GM12878 (cell line): ENCODE measurements at regions not wholly inside any gene's neighbourhood (a gene's known extent, or its start where the extent isn't known, plus 50 kb on each side); places are given as distances from the start of the nearest gene placed in this dataset.

Experiments
- ATAC-seq: fragments of 200-7000 bp; cut with Tn5 transposase; 3 replicates; pipeline ENCODE4 v1.9.1; 2020; ENCODE audit warnings: mild to moderate bottlenecking, moderate library complexity
- BruUV-seq: library from RNA; stranded (reverse); fragments of 400-500 nt; replicated peaks from 2 replicates; lab custom pipeline; 2021; lab: Mats Ljungman, UMichigan
- CTCF ChIA-PET: fragments of 300-600 bp; sonication (Branson Sonifier 250); formaldehyde crosslinking; extraction: SDS; loops from one replicate; lab custom pipeline; 2021; ENCODE audit warnings: inconsistent platforms; lab: Yijun Ruan, JAX
- POLR2A ChIA-PET: fragments of 350-600 bp; formaldehyde crosslinking; extraction: SDS; loops from one replicate; lab custom pipeline; 2021; ENCODE audit warnings: inconsistent platforms; lab: Charles Lee
- RAD21 ChIA-PET: fragments of 300-600 bp; sonication (Branson Sonifier 250); formaldehyde crosslinking; loops from one replicate; lab custom pipeline; 2023; ENCODE audit warnings: antibody characterized with exemption; ENCODE audit not compliant: unreplicated experiment; lab: Charles Lee
- SMC1A ChIA-PET: fragments of 300-600 bp; sonication (Branson Sonifier 250); formaldehyde crosslinking; loops from one replicate; lab custom pipeline; 2023; ENCODE audit not compliant: unreplicated experiment, uncharacterized antibody; lab: Charles Lee
- DNase-seq: peaks from one replicate; pipeline ENCODE4 v3.0.0-alpha.2; 2011; ENCODE audit warnings: low read depth, low spot score
- FAIRE-seq: peaks from 3 replicates; lab custom pipeline; 2011; peaks lifted over from hg19 to GRCh38; lab: Jason Lieb, UNC
- H2AFZ ChIP-seq: 2 replicates; pipeline ENCODE4 v1.6.0; 2011; ENCODE audit warnings: low read depth, low read length, control low read depth; ENCODE audit not compliant: control insufficient read depth
- H3K27ac ChIP-seq: 2 replicates; pipeline ENCODE4 v1.5.1; 2011; ENCODE audit warnings: control low read depth; ENCODE audit not compliant: control insufficient read depth, insufficient read depth
- H3K27me3 ChIP-seq, 2 experiments: replicated peaks in 1 of 2; 2 replicates each; pipeline versions ENCODE4 v1.6.0 to v1.6.1; 2011; ENCODE audit warnings: low read length in 1 of 2; ENCODE audit not compliant: control insufficient read depth in 2 of 2, insufficient read depth in 2 of 2
- H3K36me3 ChIP-seq, 2 experiments: 2 replicates each; pipeline ENCODE4 v1.5.1; 2011; ENCODE audit warnings: low read length in 1 of 2; ENCODE audit not compliant: control insufficient read depth in 2 of 2, insufficient read depth in 2 of 2
- H3K4me1 ChIP-seq: 2 replicates; pipeline ENCODE4 v1.6.1; 2011; ENCODE audit warnings: mild to moderate bottlenecking, low read length, moderate library complexity, mixed read lengths; ENCODE audit not compliant: control insufficient read depth, insufficient read depth
- H3K4me2 ChIP-seq: 2 replicates; pipeline ENCODE4 v1.6.0; 2011; ENCODE audit warnings: control low read depth; ENCODE audit not compliant: control insufficient read depth, insufficient read depth
- H3K4me3 ChIP-seq: fragments of 200-600 bp; sonication (generic); 2 replicates; pipeline ENCODE4 v1.5.1; 2016
- H3K79me2 ChIP-seq: 2 replicates; pipeline ENCODE4 v1.6.0; 2011; ENCODE audit warnings: low read length; ENCODE audit not compliant: control insufficient read depth, insufficient read depth
- H3K9ac ChIP-seq: 2 replicates; pipeline ENCODE4 v1.8.0; 2011; ENCODE audit warnings: low read length, control low read depth, mixed read lengths; ENCODE audit not compliant: control insufficient read depth, insufficient read depth
- H3K9me3 ChIP-seq: replicated peaks from 3 replicates; pipeline ENCODE4 v1.5.1; 2011; ENCODE audit warnings: mild to moderate bottlenecking, low read length; ENCODE audit not compliant: control insufficient read depth, insufficient read depth
- H4K20me1 ChIP-seq: 2 replicates; pipeline ENCODE4 v1.6.0; 2011; ENCODE audit not compliant: control insufficient read depth, insufficient read depth
- CBFB ChIP-seq: IDR thresholded peaks from 2 replicates; pipeline ENCODE4 v1.6.1; 2016; ENCODE audit warnings: antibody characterized with exemption, low read depth
- CBX5 ChIP-seq: sonication (generic); IDR thresholded peaks from 2 replicates; pipeline ENCODE4 v1.6.1; 2016; ENCODE audit warnings: low read depth, moderate library complexity, mild to moderate bottlenecking, inconsistent platforms
- DPF2 ChIP-seq: fragments of 450-650 bp; IDR thresholded peaks from 2 replicates; pipeline ENCODE4 v1.6.1; 2017; ENCODE audit warnings: mild to moderate bottlenecking
- MEF2B ChIP-seq: fragments of 450-650 bp; IDR thresholded peaks from 2 replicates; pipeline ENCODE4 v1.6.1; 2018; ENCODE audit warnings: mild to moderate bottlenecking, moderate library complexity; ENCODE audit not compliant: partially characterized antibody, poor library complexity, severe bottlenecking
- NR2C2 ChIP-seq: IDR thresholded peaks from 2 replicates; pipeline ENCODE4 v1.6.1; 2011; ENCODE audit warnings: borderline replicate concordance, low read depth; ENCODE audit not compliant: control insufficient read depth, insufficient read length
- RB1 ChIP-seq: fragments of 450-650 bp; formaldehyde crosslinking; IDR thresholded peaks from 2 replicates; pipeline ENCODE4 v1.6.1; 2017; ENCODE audit warnings: mild to moderate bottlenecking, borderline replicate concordance
- SIN3A ChIP-seq: IDR thresholded peaks from 2 replicates; pipeline ENCODE4 v1.6.1; 2012; ENCODE audit warnings: low read depth, low read length, improper control_type of control experiment
- SMAD5 ChIP-seq: IDR thresholded peaks from 2 replicates; pipeline ENCODE4 v1.6.1; 2016; ENCODE audit warnings: antibody characterized with exemption, low read depth
- SUZ12 ChIP-seq: fragments of 200-600 bp; sonication (generic); IDR thresholded peaks from one replicate; pipeline ENCODE4 v1.6.1; 2018; ENCODE audit warnings: antibody characterized with exemption, mild to moderate bottlenecking; ENCODE audit not compliant: unreplicated experiment
- ZBED1 ChIP-seq: IDR thresholded peaks from 2 replicates; pipeline ENCODE4 v1.6.1; 2016; ENCODE audit warnings: borderline replicate concordance
- ZNF207 ChIP-seq: fragments of 450-650 bp; IDR thresholded peaks from 2 replicates; pipeline ENCODE4 v1.6.1; 2014; ENCODE audit warnings: antibody characterized with exemption, mild to moderate bottlenecking, borderline replicate concordance
- WGBS: methylation state at CpG from one replicate; pipeline ENCODE4 v1.1.6; 2016; ENCODE audit warnings: low lambda C conversion rate; ENCODE audit not compliant: insufficient replicate concordance, insufficient coverage; ENCODE audit errors: missing lambda C conversion rate; 5-methylcytosine and 5-hydroxymethylcytosine counted together
- in situ Hi-C: fragments of 300-500 bp; cut with MboI; formaldehyde crosslinking; loops from 9 replicates; pipeline ENCODE4 v1.14.3; 2018; ENCODE audit warnings: mixed read lengths
- intact Hi-C: fragments of 100-400 bp; cut with micrococcal nuclease; formaldehyde crosslinking; loops from one replicate; pipeline ENCODE4 v1.14.2; 2022; ENCODE audit not compliant: unreplicated experiment
- TF ChIP-seq, protein P1 (sequence below): fragments of 450-650 bp; IDR thresholded peaks from 2 replicates; pipeline ENCODE4 v1.6.1; 2017; ENCODE audit warnings: mild to moderate bottlenecking, low read depth, inconsistent platforms; ENCODE audit not compliant: poor library complexity, severe bottlenecking
- TF ChIP-seq, protein P2 (sequence below): IDR thresholded peaks from 2 replicates; pipeline ENCODE4 v1.6.1; 2011; ENCODE audit warnings: low read depth, mild to moderate bottlenecking, low read length, moderate library complexity, borderline replicate concordance; ENCODE audit errors: extremely low read depth
- TF ChIP-seq, protein P3 (sequence below): IDR thresholded peaks from 2 replicates; pipeline ENCODE4 v1.6.1; 2012; ENCODE audit warnings: low read depth, low read length, improper control_type of control experiment

GRCh38 chr20:24118034-24118433 is 129.5 kb upstream of the GGTLC1 start (continued):
- TF ChIP-seq SIN3A (no peak), CBX5 (no peak), MEF2B (no peak), CBFB (no peak), ZBED1 (no peak), SUZ12 (no peak)
- TF ChIP-seq, protein P1, sequence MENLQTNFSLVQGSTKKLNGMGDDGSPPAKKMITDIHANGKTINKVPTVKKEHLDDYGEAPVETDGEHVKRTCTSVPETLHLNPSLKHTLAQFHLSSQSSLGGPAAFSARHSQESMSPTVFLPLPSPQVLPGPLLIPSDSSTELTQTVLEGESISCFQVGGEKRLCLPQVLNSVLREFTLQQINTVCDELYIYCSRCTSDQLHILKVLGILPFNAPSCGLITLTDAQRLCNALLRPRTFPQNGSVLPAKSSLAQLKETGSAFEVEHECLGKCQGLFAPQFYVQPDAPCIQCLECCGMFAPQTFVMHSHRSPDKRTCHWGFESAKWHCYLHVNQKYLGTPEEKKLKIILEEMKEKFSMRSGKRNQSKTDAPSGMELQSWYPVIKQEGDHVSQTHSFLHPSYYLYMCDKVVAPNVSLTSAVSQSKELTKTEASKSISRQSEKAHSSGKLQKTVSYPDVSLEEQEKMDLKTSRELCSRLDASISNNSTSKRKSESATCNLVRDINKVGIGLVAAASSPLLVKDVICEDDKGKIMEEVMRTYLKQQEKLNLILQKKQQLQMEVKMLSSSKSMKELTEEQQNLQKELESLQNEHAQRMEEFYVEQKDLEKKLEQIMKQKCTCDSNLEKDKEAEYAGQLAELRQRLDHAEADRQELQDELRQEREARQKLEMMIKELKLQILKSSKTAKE = no peak
- TF ChIP-seq, protein P2, sequence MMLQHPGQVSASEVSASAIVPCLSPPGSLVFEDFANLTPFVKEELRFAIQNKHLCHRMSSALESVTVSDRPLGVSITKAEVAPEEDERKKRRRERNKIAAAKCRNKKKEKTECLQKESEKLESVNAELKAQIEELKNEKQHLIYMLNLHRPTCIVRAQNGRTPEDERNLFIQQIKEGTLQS = no peak
- TF ChIP-seq, protein P3, sequence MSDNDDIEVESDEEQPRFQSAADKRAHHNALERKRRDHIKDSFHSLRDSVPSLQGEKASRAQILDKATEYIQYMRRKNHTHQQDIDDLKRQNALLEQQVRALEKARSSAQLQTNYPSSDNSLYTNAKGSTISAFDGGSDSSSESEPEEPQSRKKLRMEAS = no peak

GRCh38 chr20:24117383-24117782 is 128.8 kb upstream of the GGTLC1 start:
- no peaks in the 10 kb centered on the region for H3K36me3 ChIP-seq
- no peaks in the 10 kb centered on the region for H4K20me1 ChIP-seq
- TF ChIP-seq RB1 (no peak), NR2C2 (no peak), DPF2 (no peak), ZNF207 (no peak), SMAD5 (no peak)
- H3K4me1 ChIP-seq = no peaks in the 10 kb centered on the region
- H3K27me3 ChIP-seq = peaks cover 0 to 3% of the 10 kb centered on the region in 2 experiments; a peak in 3 of 4 replicates
- ATAC-seq (no peak), DNase-seq (no peak), FAIRE-seq (no peak)
- no peak overlapping the region for H3K4me2 ChIP-seq
- H3K9me3 ChIP-seq = no peaks in the 10 kb centered on the region
- ChIA-PET RAD21 (no interaction called here), POLR2A (no interaction called here), SMC1A (no interaction called here), CTCF (no interaction called here)
- 39% methylated on average over 3 of the region's 3 CpGs for WGBS
- no peaks in the 10 kb centered on the region for H3K79me2 ChIP-seq
- H3K27ac ChIP-seq = no peak overlapping the region
- intact Hi-C loops = no loop called here
- no peak overlapping the region for H2AFZ ChIP-seq
- H3K9ac ChIP-seq = no peak overlapping the region
- no TSS peak for BruUV-seq
- no peak overlapping the region for H3K4me3 ChIP-seq
- in situ Hi-C loops = no loop called here
